ENCODE measurements at regions not wholly inside any gene's neighbourhood (a gene's known extent, or its start where the extent isn't known, plus 50 kb on each side); places are given as distances from the start of the nearest gene placed in this dataset.
"Not testable (repeated sequence)": the region's sequence is repeated elsewhere in the genome, so short reads cannot be mapped to it uniquely, and the experiment has no call there.

DNA sequence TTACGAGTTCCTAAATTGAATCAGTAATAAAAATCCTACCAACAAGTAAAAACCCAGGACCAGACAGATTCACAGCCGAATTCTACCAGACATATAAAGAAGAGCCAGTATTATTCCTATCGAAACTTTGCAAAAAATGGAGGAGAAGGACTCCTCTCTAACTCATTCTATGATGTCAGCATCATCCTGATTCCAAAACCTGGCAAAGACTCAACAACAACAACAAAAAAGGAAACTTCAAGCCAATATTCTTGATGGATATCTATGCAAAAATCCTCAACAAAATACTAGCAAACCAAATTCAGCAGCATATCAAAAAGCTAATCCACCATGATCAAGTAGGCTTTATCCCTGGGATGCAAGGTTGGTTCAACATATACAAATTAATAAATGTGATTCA lies 84.6 kb upstream of the ADRB2 start:
- not testable (repeated sequence) for DNase-seq

DNA sequence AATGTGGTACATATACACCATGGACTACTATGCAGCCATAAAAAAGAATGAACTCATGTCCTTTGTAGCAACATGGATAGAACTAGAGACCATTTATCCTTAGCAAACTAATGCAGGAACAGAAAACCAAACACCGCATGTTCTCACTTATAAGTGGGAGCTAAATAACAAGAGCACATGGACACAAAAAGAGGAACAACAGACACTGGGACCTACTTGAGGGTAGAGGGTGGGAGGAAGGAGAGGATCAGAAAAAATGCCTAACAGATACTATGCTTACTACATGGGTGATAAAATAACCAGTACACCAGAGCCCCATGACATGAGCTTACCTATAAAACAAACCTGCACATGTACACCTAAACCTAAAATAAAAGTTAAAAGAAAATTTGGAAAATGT lies 82.0 kb upstream of the ADRB2 start:
- not testable (repeated sequence) for DNase-seq

- DNase-seq = no peak
Observed at GRCh38 chr5:148746826-148747535, 79.4 kb upstream of the ADRB2 start.

DNA sequence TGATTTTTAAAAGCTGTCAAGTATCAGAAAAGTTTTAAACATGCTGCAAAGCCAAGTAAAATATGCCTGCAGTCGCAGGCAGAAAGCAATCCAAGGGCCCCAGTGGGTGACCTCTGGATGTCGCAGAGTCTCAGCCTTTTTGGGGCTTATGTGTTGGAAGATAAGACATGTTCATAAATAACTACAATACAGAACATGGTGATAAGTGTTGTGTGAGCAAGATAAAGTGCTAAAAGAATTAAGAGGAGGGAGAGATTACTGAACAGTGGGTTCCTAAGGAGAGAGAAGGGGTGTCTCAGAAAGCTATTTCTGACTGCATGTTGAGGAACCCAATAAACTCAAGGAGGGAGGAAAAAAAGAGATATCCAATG lies 78.9 kb upstream of the ADRB2 start:
- no peak for DNase-seq

GRCh38 chr5:148748702-148749392 lies 77.6 kb upstream of the ADRB2 start:
- no peak for DNase-seq

- no peak for DNase-seq
Observed at GRCh38 chr5:148750614-148751013, 75.8 kb upstream of the ADRB2 start.

DNA sequence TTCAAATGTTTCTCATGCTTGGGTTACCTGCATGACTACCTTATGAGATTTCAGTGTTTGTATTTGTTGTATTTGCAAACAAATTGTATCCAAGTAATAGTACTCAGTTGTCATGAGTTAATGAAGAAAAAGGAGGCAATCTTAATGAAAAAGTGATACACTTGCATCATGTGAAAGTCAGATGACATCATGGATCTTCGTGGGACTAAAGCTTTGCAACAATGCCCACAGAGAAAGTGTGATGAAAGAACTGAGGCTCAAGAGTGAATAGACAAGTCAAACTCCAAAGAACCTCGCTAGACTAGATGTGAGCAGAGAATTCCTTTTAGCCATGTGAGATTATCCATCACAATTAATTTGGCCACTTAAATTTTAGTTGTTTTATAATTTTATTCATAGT lies 75.4 kb upstream of the ADRB2 start:
- DNase-seq = no peak

GRCh38 chr5:148752375-148752774 lies 74.0 kb upstream of the ADRB2 start:
- not testable (repeated sequence) for DNase-seq

GRCh38 chr5:148759101-148759500 lies 67.3 kb upstream of the ADRB2 start:
- no peak for DNase-seq

- no peak for DNase-seq
Observed at GRCh38 chr5:148760945-148761638, 65.3 kb upstream of the ADRB2 start.

- no peak for DNase-seq
Observed at GRCh38 chr5:148763996-148764395, 62.4 kb upstream of the ADRB2 start.

GRCh38 chr5:148765061-148765460 lies 61.4 kb upstream of the ADRB2 start:
- no peak for DNase-seq

DNA sequence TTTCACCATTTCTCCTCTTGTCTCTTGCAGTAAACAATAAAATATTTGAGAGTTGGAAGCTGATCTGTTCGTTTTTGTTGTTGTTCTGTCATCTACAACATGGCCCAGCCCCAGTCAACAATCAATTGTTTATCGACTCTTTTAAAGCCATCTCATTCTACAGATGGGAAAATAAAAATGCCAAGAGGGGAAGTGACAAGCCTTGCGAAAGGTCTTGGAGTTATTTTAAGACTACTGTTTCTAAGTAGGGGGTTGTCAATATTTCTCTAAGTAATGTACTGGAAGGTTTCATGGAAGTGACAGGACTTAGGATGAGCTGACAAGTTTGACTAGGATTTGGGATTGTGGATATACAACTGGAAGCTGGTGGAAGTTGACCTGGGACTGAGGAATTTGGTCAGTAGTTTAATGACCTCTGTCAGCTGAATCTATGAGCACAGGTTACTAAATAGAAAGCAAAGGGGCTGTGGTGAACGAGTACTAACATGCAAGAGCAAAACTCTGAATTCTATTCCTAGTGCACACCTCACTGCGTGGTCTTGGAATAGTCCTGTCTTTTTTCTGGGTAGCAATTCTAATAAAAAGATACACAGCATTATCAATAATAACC lies 57.5 kb upstream of the ADRB2 start:
- no peak for DNase-seq

- no peak for DNase-seq
Observed at GRCh38 chr5:148769941-148770340, 56.5 kb upstream of the ADRB2 start.

GRCh38 chr5:148774313-148774712 lies 52.1 kb upstream of the ADRB2 start:
- DNase-seq = no peak

GRCh38 chr5:148776261-148776660 lies 50.1 kb upstream of the ADRB2 start:
- no peak for DNase-seq
